ENCODE measurements at regions not wholly inside any gene's neighbourhood (a gene's known extent, or its start where the extent isn't known, plus 50 kb on each side); places are given as distances from the start of the nearest gene placed in this dataset.

DNA sequence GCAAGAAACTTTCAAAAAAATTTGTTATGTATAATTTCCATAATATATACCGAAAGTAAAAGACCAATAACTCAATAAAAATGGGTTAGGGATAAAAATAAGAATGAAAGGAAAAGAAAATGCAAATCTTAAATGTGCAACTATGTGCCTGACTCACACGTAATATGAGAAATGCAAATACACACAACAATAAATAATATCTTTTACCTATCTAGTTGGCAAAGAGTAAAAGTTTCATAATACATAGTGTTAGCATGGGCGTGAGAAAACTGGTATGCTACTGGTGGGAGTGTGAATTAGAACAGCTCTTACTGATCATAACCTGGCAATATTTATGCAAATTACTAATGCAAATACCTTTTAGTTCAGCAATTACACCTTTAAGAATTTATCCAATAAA lies 438.5 kb upstream of the CITED2 start:
- DNase-seq (ENCODE audit: low spot score): no peak

DNA sequence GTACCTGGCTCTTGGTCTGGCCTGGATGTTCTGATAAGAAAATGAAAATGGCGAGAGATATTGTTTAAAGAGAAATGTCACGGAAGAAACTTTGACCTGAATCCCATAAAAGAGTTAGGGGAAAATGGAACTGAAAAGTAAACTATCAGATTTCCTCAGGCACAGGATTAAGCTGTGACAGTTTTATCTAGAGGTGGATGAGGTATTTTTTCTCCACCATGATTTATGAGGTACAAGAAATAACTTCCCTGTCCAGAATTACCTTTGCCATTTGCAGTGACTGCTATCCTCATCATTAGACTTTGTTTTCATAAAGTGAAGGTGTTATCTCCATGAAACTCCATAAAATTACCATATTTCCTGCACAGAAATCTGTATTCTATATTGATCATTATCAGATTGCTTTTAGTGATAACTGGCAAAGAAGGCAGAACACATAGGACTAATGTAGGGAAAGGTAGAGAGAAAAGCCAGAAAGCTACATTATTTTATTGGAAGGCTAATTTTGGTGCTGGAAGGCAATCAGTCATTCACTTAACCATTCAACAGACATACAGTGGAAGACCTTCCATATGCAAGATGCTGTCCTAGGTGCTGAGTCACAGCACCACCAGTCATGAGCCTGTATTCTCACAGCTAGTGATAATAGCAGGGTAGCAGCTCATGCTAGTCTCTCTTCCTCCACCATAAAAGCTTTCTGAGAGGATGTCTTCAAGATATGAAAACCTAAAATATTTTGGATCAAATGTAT lies 427.3 kb upstream of the CITED2 start:
- no peak for DNase-seq (ENCODE audit: low spot score)

DNA sequence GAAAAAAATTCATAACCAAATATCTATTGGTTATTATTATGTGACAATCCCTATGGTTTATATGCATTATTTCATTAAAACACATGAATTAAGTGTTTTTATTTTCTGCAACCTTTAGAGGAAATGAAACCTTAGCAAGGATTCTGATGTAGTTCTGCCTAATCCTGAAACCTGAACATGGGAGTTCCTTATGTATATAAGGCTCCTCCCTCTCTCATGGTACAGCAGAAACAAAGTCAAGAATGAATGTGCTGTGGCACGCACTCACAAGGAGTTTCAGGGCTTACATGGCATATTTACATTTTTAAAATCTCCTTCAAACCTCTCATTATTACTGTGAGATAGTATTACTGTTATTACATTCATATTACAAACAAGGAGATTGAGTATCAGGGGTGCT lies 426.4 kb upstream of the CITED2 start:
- no peak for DNase-seq (ENCODE audit: low spot score)

DNA sequence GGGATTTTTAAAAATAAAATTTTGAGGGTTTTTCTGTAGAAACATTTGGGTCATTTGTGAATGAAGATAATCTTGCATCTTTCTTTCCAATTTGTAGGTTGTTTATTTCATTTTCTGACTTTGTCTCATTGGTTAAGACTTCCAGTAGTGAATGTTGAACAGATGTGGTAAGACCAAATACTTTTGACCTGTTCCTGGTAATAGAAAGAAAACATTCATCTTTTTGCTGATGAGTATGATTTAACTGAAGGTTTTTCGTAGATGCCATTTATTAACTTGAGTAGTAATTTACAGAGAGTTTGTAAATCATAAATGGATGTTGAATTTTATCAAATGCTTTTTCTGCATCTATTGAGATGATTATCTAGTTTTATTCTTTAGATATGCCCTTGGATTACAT lies 416.1 kb upstream of the CITED2 start:
- DNase-seq (ENCODE audit: low spot score): no peak

DNA sequence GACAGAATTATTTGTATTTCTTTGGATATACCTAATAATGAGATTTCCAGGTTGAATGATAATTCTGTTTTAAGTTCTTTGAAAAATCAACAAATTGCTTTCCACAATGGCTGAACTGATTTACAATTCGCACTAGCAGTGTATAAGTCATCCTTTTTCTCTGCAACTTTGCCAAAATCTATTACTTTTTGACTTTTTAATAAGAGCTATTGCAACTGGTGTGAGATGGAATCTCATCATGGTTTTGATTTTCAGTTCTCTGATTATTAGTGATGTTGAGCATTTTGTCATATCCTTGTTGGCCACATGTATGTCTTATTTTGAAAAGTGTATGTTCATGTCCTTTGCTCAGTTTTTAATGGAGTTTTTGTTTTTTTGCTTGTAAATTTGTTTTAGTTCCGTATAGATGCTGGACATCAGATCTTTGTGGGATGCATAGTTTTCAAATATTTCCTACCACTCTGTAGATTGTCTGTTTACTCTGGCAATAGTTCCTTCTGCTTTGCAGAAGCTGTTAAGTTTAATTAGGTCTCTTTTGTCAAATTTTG lies 409.8 kb upstream of the CITED2 start:
- DNase-seq (ENCODE audit: low spot score): no peak

DNA sequence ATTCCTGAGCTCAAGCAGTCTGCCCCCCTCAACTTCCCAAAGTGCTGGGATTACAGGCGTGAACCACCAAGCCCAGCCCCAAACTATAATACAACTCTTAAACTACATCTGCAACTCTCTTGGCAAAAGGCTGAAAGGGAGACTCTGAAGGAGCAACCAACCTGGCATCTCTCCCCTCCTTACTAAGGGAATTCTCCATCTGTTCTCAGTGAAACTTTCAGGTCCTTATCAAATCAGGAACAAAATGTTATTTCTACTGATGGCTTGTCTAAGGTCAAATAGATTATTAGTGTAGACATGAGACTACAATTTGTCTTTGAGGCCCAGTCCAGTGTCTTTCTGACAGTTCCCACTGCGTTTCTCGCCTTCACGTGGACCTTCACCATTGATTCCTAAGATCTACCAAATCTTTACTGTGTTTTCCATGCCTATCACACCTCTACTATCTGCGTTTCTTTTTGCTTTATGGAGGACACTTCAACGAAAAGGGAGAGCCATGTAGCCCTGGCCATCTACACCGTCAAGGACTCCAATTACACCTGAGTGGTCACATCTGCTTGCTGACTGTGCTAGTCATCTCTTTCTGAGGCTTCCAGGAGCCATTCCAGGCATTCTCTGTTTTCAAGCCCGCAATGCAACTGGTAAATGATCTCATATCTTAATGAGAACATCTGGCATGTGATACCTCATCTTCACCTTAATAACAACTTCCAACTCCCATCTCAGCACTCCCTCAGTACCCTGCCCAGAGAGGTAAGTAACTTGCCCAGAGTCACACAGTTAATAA lies 405.7 kb upstream of the CITED2 start:
- no peak for DNase-seq (ENCODE audit: low spot score)

DNA sequence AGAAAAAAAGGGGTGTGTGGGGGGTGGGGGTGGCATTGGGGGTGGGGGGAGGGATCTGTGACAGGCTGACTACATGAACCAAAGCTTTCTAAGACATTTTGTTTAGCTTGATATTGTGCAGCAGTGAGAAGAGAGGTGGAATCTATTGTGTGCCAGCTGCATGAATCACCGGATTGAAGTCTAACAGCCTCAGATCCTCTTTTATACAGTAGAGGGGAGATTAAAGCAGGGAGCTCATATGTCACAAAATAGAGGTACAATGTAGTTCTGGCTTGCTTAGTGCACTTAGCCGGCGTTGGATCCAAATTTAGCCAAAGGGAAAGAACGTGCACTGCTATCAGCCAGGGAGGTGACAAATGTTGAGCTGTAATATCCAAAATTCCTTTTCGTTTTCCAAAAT lies 404.2 kb upstream of the CITED2 start:
- DNase-seq (ENCODE audit: low spot score): no peak

DNA sequence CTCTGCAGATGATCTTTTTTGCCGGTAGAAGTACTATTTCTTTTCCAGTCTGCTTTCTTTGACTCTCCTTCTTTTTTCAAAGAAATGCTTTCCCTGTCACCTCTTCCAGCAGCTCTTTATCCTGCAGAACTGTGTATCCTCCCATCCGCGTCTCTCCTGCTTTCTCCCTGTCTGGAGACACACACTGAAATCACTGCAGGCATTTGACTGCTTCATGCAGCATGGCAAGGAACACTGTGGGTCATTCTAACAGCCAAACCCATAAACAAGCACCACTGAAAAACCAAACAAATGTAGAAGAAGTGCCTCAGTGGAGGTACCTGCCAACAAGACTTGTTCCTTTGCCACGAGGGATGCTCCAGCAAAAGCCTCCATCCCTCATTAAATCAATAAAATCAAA lies 403.7 kb upstream of the CITED2 start:
- no peak for DNase-seq (ENCODE audit: low spot score)

DNA sequence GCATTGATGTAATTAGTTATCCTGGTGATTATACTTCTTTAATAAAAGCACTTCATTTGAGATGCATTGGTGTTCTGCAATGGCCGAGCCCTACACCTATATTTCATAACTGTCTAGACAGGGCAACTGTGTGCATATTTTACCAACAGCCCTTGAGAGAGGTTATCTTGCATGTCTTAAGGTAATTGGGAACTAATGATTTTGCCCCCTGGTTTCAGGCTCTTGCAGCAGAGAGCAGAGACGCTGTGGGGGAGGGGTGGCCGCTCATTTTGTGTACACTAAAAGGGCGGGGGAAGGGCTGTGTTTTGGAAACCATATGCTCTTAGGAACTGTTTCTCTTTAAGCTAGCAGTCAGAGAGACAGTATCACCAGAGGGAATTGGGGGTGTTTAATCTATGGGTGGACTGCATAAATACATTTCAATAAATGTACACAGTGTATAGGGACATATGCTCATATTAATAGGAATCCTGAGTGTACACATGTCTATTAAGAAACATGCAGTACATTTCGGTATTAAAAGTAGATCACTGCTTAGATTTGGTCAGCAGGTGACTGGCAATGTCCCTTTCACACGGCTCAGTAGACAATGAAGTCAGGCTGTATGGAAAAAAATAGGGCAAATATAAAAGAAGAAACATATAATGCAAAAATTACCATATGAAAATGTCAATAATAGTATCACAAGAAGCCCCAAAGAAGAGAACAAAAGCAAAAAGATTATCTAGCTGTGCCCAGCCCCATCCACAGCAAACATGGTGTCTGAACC lies 402.9 kb upstream of the CITED2 start:
- no peak for DNase-seq (ENCODE audit: low spot score)

DNA sequence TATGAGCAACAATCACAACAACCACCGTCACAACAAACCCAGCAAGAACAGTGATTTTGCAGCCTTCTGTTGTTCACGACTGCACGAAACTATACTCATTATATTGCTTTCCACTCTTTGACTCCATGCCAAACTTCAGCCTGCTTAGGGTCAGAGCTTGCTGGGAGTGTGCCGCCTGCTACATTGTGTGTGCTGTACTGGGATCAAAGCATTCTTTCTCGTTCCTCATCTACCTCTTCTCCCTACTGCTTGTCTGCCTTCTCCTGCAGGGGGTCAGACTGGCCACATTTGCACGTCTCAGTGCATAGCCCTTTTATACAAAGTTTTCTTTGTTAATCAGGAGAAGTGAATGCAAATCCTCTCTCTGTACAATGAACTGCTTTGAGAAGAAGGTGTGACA lies 401.6 kb upstream of the CITED2 start:
- DNase-seq (ENCODE audit: low spot score): no peak

DNA sequence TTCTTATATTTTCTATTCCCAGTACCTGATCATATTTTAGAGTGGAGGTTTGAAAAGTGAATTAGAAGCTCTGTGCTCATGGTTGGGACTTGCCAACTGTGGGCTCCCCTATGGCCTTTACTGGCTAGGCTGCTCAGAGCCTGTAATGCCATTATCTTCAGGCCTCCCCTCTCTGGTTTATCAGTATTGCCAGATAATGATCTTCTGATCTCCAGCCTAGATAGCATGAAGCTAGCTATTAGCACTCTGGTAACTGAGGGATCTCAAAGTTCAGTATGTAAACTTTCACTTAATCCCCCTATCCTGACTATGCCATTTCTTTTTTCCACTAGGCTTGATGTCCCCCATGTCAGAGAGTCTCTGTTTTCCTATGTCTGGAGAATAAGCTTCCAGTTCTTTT lies 393.7 kb upstream of the CITED2 start:
- DNase-seq (ENCODE audit: low spot score): no peak

DNA sequence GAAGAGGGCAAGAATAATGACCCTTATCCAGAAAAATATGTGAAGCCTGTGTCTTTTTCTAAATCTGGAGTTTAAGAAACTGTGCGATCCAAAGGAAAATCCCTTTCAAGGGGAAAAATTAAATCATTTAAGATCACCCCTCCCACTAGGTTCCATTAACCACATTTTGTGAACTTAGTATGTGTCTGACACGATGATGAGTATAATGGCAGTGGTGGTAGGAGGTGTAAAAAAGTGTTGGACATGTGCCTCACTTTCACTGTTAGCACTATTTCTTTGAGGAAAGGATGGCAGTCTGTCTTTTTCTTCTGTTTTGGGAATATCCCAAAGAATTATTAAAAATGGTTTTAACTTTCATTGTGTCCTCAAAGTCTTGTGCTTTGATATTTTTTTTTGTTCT lies 392.3 kb upstream of the CITED2 start:
- no peak for DNase-seq (ENCODE audit: low spot score)

DNA sequence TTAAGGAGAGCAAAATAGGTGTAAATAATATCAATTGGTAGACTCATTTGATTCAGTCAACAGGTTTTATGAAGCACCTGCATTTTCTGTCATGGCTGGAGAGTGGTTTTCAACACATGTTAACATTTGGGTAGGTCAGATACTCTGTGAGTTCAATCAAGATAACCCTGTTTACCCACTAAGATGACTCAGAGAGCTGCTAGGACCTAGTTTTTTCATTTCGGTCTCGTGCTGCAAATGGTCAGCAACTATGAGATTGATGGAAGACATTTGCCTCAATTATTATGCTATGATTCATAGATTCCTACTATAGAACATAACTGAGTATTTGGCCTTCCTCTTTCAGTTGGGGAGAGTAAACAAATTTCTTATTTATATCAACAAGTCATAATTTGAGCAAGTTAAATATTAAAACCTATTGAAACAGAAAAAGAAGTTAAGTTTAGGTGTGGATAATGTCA lies 391.4 kb upstream of the CITED2 start:
- no peak for DNase-seq (ENCODE audit: low spot score)

DNA sequence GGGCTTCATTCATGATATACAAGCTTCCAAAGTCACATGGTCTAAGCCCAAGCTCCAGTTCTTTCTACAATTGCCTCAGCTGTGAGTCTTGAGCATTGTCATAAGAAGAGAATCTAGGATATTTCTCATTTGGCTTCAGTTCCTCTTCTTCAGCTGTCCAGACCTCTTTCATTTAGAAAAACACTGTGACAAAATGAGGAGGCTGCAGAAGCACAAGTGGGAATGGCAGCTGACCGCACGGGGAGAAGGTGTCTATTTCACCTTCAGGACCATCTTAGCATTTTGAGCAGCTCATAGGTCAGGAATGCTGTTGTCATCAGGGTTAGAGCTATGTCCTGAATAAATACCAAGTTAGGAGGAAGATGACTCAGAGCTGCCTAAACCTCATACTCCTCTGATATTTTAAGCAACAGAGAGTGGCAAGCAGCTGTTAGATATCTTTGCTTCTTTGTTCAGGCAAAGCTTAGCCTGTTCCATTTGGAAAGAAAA lies 390.1 kb upstream of the CITED2 start:
- DNase-seq (ENCODE audit: low spot score): peak; percentile 40

DNA sequence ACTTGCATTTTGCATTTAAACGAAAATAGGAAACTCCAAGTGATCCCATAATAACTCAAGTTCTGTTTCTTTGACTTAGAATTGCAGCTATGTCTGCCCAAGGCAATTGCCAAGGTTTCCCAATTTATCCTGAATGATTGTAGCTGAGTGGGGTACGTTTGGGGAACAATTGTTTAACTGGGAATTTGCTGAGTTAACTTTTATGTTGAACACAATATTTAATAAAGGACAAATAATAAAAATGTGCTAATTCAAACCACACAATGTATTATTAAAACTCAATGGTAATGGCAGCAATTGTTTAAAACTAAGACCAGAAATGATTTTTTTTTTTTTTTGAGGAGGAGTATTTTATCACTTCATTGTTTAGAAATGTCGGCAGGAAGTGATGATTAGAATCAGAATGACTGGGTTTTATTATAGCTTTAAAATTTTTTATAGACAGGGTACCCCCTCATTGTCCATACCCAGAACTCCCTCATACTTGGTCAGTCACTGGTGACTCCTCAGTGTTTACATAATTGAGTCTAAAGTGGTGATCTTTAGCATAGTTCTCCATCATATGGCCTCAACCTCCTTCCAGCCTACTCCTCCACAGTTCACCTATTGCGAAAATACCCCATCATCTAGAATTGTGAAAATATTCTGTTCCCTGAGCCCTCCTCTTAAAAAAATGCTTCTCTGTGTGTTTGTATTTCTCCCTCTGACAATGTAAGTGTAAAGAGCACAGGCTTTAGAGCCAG lies 389.2 kb upstream of the CITED2 start:
- no peak for DNase-seq (ENCODE audit: low spot score)

DNA sequence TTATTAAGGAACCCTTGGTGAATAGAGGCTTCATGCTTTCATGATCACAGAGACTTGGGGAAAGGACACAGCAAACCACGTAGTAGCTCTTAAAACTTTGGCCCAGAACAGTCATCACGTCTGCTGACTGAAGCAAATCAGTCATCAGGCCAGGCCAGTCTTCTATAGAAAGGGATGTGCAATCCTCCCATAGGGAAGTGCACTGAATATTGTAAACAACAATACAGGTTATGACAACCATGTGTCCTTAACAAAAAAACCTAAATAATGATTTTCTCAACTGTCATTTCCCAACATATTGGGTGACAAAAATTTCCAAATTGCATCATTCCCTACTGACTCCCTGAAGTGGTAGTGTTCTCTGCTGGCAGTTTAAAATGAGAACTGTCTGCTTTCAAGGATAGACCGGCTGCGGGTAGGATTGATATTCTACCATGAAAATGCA lies 388.2 kb upstream of the CITED2 start:
- DNase-seq (ENCODE audit: low spot score): no peak

DNA sequence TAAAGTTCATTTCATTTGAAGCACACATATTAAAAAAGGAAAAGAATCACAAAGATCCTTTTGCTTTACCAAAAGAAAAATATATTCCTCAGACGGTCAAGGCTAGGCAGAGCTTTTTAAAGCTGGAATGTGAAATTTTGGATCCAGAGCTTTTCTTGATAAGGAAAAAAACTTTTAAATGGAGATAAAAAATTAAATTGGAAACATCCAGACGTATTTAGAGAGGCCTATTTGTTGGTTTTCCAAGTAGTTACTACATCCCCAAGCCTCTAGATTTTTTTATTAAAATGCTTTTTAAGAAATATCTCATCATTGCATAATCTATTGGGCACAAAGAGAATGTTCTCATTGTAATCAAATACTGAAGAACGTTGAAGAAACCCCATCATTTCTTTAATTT lies 385.7 kb upstream of the CITED2 start:
- no peak for DNase-seq (ENCODE audit: low spot score)

DNA sequence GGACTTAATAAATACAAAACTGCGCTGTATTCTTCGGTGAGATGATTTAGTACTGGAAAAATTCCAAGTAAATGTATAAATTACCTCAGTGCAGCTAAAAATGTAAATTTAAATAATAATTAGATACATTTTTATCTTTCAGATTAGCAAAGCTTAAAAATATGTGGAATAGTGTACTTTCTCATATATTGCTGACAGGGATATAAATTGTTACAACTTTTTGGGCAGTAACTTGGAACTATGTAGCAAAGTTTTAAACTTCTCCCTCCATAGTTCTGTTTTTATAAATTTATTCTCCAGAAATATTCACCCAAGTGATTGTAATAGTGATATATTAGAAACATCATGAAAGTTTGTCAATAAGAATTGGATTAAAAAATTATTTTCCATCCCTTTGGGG lies 384.6 kb upstream of the CITED2 start:
- no peak for DNase-seq (ENCODE audit: low spot score)

DNA sequence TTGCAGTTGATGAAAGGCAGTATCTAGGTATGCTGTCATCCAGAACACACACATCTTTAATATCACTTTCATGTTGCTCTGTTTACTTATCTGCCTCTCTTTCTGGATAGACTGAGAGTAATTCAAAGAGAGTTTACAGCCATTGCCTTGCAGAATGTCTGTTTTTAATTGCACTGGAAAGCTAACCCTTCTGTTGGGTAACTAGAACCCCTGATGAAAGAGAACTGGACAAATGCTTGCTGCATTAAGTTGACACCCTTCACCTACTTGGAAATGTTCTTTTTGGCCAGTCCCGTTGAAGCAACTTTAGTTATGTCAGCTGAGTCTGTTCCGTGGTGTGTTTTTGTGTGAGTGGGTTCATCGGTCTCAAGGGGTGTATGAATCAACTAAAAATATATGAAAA lies 383.8 kb upstream of the CITED2 start:
- DNase-seq (ENCODE audit: low spot score): no peak

DNA sequence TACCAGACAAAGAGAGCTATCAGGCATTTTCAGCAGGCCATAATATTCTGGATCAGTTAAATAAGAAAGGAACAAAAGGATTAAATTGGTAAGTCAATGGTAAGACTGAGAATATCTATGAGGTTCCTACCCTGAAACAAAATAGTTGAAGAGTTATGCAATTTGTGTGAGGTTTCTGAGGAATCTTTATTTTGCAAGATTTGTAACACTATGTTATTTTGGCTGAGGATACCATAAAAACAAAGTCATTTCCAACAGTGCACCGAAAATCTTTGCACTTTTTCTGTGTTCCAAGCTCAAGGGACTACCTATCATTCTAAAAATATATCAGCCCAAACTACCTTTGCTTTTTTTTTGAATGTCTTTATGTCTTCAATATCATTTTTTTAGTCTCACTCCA lies 383.3 kb upstream of the CITED2 start:
- DNase-seq (ENCODE audit: low spot score): no peak

DNA sequence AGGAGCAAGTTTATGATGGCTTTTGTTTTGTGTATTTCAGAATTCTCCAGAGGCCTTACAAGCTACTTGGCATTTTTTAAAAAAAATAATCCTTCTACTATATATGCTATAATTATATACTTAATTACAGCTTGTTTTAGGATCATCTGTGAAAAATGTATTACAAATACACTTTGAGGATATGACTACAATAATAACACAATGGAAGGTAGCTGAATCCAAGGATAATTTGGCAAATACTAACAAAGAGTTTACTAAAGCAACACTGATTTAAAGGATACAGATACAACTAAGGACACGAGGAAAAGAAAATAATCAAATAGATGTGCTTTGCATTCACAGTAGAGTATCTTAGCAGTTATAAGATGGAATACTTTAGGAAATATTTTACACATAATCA lies 381.9 kb upstream of the CITED2 start:
- no peak for DNase-seq (ENCODE audit: low spot score)
